HEK293 (cell line): ENCODE measurements at regions not wholly inside any gene's neighbourhood (a gene's known extent, or its start where the extent isn't known, plus 50 kb on each side); places are given as distances from the start of the nearest gene placed in this dataset.

Source experiments
- CTCF ChIA-PET: fragments of 350-600 bp; formaldehyde crosslinking; extraction: SDS; loops from one replicate; lab custom pipeline; 2021; ENCODE audit warnings: antibody characterized with exemption; lab: Yijun Ruan, JAX
- POLR2A ChIA-PET: fragments of 300-600 bp; formaldehyde crosslinking; extraction: SDS; loops from one replicate; lab custom pipeline; 2020; ENCODE audit warnings: antibody characterized with exemption, inconsistent platforms; lab: Yijun Ruan, JAX
- H3K27ac ChIP-seq: fragments of 200-500 bp; sonication (Bioruptor generic); 2 replicates; pipeline ENCODE4 v1.5.1; 2014; ENCODE audit warnings: low read depth, low read length, control low read depth, inconsistent platforms; ENCODE audit errors: extremely low read depth
- H3K36me3 ChIP-seq, 2 experiments: fragments of 200-500 bp in 1 of 2; sonication (Bioruptor generic) in 1 of 2; 1 replicate in 1 of 2; 2 replicates in 1 of 2; pipeline ENCODE4 v1.5.1; 2014 to 2017; ENCODE audit warnings: inconsistent platforms in 2 of 2, low read length in 2 of 2; ENCODE audit not compliant: control insufficient read depth in 2 of 2, insufficient read depth in 1 of 2
- H3K4me1 ChIP-seq: fragments of 200-500 bp; sonication (Bioruptor generic); 2 replicates; pipeline ENCODE4 v1.5.1; 2014; ENCODE audit warnings: mild to moderate bottlenecking, low read length, inconsistent platforms; ENCODE audit not compliant: control insufficient read depth, insufficient read depth
- H3K4me3 ChIP-seq: 2 replicates; pipeline ENCODE4 v1.5.1; 2011; ENCODE audit warnings: low read depth, mild to moderate bottlenecking, control low read depth, low read length, moderate library complexity
- H3K9me3 ChIP-seq: fragments of 200-500 bp; sonication (Bioruptor generic); 2 replicates; pipeline ENCODE4 v1.5.1; 2014; ENCODE audit warnings: low read depth, low read length, inconsistent platforms; ENCODE audit not compliant: control insufficient read depth, insufficient read depth
- AEBP2 ChIP-seq: fragments of 450-650 bp; formaldehyde crosslinking; IDR thresholded peaks from 2 replicates; pipeline ENCODE4 v1.5.1; 2016; ENCODE audit warnings: missing biosample characterization, missing genetic modification characterization, borderline replicate concordance
- EGR2 ChIP-seq: fragments of 450-650 bp; formaldehyde crosslinking; IDR thresholded peaks from 2 replicates; pipeline ENCODE4 v1.5.1; 2016; ENCODE audit warnings: low read depth, missing biosample characterization, missing genetic modification characterization
- ELK4 ChIP-seq: IDR thresholded peaks from 2 replicates; pipeline ENCODE4 v1.6.1; 2011; ENCODE audit warnings: mild to moderate bottlenecking, low read depth, low read length, borderline replicate concordance
- FEZF1 ChIP-seq: fragments of 450-650 bp; formaldehyde crosslinking; IDR thresholded peaks from 2 replicates; pipeline ENCODE4 v1.5.1; 2016; ENCODE audit warnings: missing biosample characterization, missing genetic modification characterization
- KLF17 ChIP-seq: fragments of 450-650 bp; formaldehyde crosslinking; IDR thresholded peaks from 2 replicates; pipeline ENCODE4 v1.5.1; 2016; ENCODE audit warnings: missing biosample characterization, missing genetic modification characterization
- MZF1 ChIP-seq: fragments of 450-650 bp; formaldehyde crosslinking; IDR thresholded peaks from 2 replicates; pipeline ENCODE4 v1.5.1; 2017; ENCODE audit warnings: missing biosample characterization, missing genetic modification characterization, borderline replicate concordance
- SALL2 ChIP-seq: fragments of 450-650 bp; formaldehyde crosslinking; IDR thresholded peaks from 2 replicates; pipeline ENCODE4 v1.5.0; 2017; ENCODE audit warnings: missing biosample characterization, mild to moderate bottlenecking, missing genetic modification characterization, borderline replicate concordance
- SP3 ChIP-seq: fragments of 450-650 bp; formaldehyde crosslinking; IDR thresholded peaks from 2 replicates; pipeline ENCODE4 v1.5.1; 2016; ENCODE audit warnings: missing biosample characterization, missing genetic modification characterization
- TSHZ1 ChIP-seq: fragments of 450-650 bp; formaldehyde crosslinking; IDR thresholded peaks from 2 replicates; pipeline ENCODE4 v1.5.1; 2016; ENCODE audit warnings: missing biosample characterization, missing genetic modification characterization, borderline replicate concordance
- YY1 ChIP-seq: fragments of 450-650 bp; formaldehyde crosslinking; IDR thresholded peaks from 2 replicates; pipeline ENCODE4 v1.5.1; 2018; ENCODE audit warnings: missing biosample characterization, missing genetic modification characterization
- YY2 ChIP-seq: fragments of 450-650 bp; formaldehyde crosslinking; IDR thresholded peaks from 2 replicates; pipeline ENCODE4 v1.5.1; 2016; ENCODE audit warnings: missing biosample characterization, missing genetic modification characterization
- ZFP37 ChIP-seq: fragments of 450-650 bp; formaldehyde crosslinking; IDR thresholded peaks from 2 replicates; pipeline ENCODE4 v1.5.1; 2016; ENCODE audit warnings: missing biosample characterization, missing genetic modification characterization
- ZNF2 ChIP-seq: fragments of 450-650 bp; formaldehyde crosslinking; IDR thresholded peaks from 2 replicates; pipeline ENCODE4 v1.5.1; 2016; ENCODE audit warnings: missing biosample characterization, missing genetic modification characterization
- ZNF26 ChIP-seq: fragments of 450-650 bp; formaldehyde crosslinking; IDR thresholded peaks from 2 replicates; pipeline ENCODE4 v1.5.1; 2016; ENCODE audit warnings: missing biosample characterization, missing genetic modification characterization
- ZNF37A ChIP-seq: fragments of 450-650 bp; IDR thresholded peaks from 2 replicates; pipeline ENCODE4 v1.5.1; 2018; ENCODE audit warnings: missing biosample characterization, missing genetic modification characterization
- ZNF423 ChIP-seq: fragments of 450-650 bp; formaldehyde crosslinking; IDR thresholded peaks from 2 replicates; pipeline ENCODE4 v1.5.1; 2016; ENCODE audit warnings: missing biosample characterization, missing genetic modification characterization
- ZNF501 ChIP-seq: fragments of 450-650 bp; formaldehyde crosslinking; IDR thresholded peaks from 2 replicates; pipeline ENCODE4 v1.5.1; 2016; ENCODE audit warnings: missing biosample characterization, missing genetic modification characterization
- ZNF521 ChIP-seq: fragments of 450-650 bp; formaldehyde crosslinking; IDR thresholded peaks from 2 replicates; pipeline ENCODE4 v1.5.1; 2017; ENCODE audit warnings: missing biosample characterization, mild to moderate bottlenecking, missing genetic modification characterization
- ZNF530 ChIP-seq: fragments of 450-650 bp; formaldehyde crosslinking; IDR thresholded peaks from 2 replicates; pipeline ENCODE4 v1.5.1; 2016; ENCODE audit warnings: low read depth, missing biosample characterization, missing genetic modification characterization
- ZNF555 ChIP-seq: fragments of 450-650 bp; formaldehyde crosslinking; conservative IDR thresholded peaks from 2 replicates; pipeline ENCODE4 v1.5.1; 2017; ENCODE audit warnings: missing biosample characterization, mild to moderate bottlenecking, missing genetic modification characterization, inconsistent platforms
- ZNF561 ChIP-seq: fragments of 450-650 bp; IDR thresholded peaks from 2 replicates; pipeline ENCODE4 v1.5.1; 2018; ENCODE audit warnings: missing biosample characterization, missing genetic modification characterization, borderline replicate concordance
- ZNF701 ChIP-seq: fragments of 450-650 bp; formaldehyde crosslinking; IDR thresholded peaks from 2 replicates; pipeline ENCODE4 v1.5.1; 2016; ENCODE audit warnings: missing biosample characterization, missing genetic modification characterization
- ZNF76 ChIP-seq: fragments of 450-650 bp; formaldehyde crosslinking; IDR thresholded peaks from 2 replicates; pipeline ENCODE4; 2016; ENCODE audit warnings: low read depth, missing biosample characterization, missing genetic modification characterization, borderline replicate concordance
- ZNF777 ChIP-seq: fragments of 450-650 bp; formaldehyde crosslinking; IDR thresholded peaks from 2 replicates; pipeline ENCODE4 v1.5.1; 2017; ENCODE audit warnings: missing biosample characterization, missing genetic modification characterization, borderline replicate concordance
- ZNF792 ChIP-seq: fragments of 450-650 bp; formaldehyde crosslinking; IDR thresholded peaks from 2 replicates; pipeline ENCODE4 v1.5.1; 2016; ENCODE audit warnings: missing biosample characterization, missing genetic modification characterization
- ZNF837 ChIP-seq: fragments of 450-650 bp; formaldehyde crosslinking; IDR thresholded peaks from 2 replicates; pipeline ENCODE4 v1.5.1; 2016; ENCODE audit warnings: missing biosample characterization, missing genetic modification characterization
- ZNF843 ChIP-seq: fragments of 450-650 bp; formaldehyde crosslinking; IDR thresholded peaks from 2 replicates; pipeline ENCODE4 v1.5.1; 2016; ENCODE audit warnings: missing biosample characterization, missing genetic modification characterization
- ZSCAN23 ChIP-seq: fragments of 450-650 bp; formaldehyde crosslinking; IDR thresholded peaks from 2 replicates; pipeline ENCODE4 v1.5.1; 2016; ENCODE audit warnings: missing biosample characterization, missing genetic modification characterization

DNA sequence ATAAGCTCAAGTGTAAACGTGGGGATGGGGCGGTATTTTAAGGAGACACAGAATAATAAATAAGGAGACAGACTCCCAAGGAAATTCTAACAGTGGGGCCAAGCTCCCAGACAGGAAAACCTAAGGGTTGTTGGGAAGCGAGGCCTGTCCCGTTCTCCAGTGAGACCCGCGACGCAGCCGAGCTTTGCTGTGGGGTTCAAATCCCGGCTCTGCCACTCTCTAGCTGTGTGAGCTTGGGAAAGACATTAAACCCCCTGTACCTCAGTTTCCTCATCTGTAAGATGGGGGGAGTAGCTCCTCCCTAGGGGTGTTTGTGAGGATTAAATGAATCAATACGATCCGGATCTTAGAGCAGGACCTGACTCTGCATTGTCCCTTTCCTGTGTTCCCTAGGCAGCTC lies 106.8 kb downstream of the TRIM29 start:
- POLR2A ChIA-PET = no interaction called here

DNA sequence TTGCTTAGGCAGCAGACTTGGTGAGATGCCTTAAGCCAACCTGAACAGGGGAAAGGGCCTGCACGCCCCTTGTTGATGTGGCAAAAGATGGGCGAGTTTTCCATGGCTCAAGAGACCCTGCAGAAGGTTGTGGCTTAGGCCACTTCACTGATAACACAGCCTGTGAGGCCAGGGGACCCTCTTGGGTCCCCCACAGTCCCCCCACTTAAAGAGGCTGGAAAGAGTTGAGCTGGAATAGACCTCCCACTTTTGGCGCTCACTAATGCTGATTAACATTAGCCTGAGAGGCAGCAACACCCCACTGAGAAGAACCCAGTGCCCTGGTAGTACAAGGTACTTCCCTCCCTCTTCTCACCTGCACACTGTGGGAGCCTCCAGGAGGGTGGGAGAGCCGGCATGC lies 107.5 kb downstream of the TRIM29 start:
- ChIA-PET POLR2A (no interaction called here), CTCF (no interaction called here)
- Histone ChIP-seq H3K36me3 (no peaks in the 10 kb centered on the region), H3K4me3 (no peak overlapping the region), H3K9me3 (no peaks in the 10 kb centered on the region), H3K4me1 (no peaks in the 10 kb centered on the region)
- TF ChIP-seq ZNF843 (tag by site-specific recombination) (no peak), ZSCAN23 (tag by site-specific recombination) (no peak), ELK4 (no peak), YY2 (no peak), TSHZ1 (tag by site-specific recombination) (no peak), ZNF2 (tag by site-specific recombination) (no peak), ZNF530 (no peak), YY1 (tag by site-specific recombination) (no peak), ZNF26 (tag by site-specific recombination) (no peak), ZNF837 (tag by site-specific recombination) (no peak), ZNF76 (tag by site-specific recombination) (no peak), KLF17 (no peak), ZFP37 (tag by site-specific recombination) (no peak), ZNF555 (tag by site-specific recombination) (no peak), SP3 (no peak), ZNF777 (tag by site-specific recombination) (no peak), ZNF521 (no peak), FEZF1 (no peak), AEBP2 (no peak)
- TF ChIP-seq, all 188 proteins: peak for 0
- H3K27ac ChIP-seq = no peak overlapping the region

More for the DNA sequence above, 106.8 kb downstream of the TRIM29 start:
- no peaks in the 10 kb centered on the region for H3K4me1 ChIP-seq
- no peaks in the 10 kb centered on the region for H3K9me3 ChIP-seq
- no peak overlapping the region for H3K4me3 ChIP-seq
- CTCF ChIA-PET = interaction anchor here (0.7 to 1.5 kb wide), 2 partner anchors 10 to 78 kb away, joined by 3 to 5 read pairs; no protein-coding TSS in a partner anchor
- no peak for TF ChIP-seq ZNF561
- no peak for TF ChIP-seq ZNF701 (tag by site-specific recombination)
- no peak for TF ChIP-seq MZF1 (tag by site-specific recombination)
- TF ChIP-seq ZNF555 (tag by site-specific recombination) = no peak
- no peak for TF ChIP-seq ZNF37A (tag by site-specific recombination)
- no peak for TF ChIP-seq ZNF792
- no peak for TF ChIP-seq ZNF423 (tag by site-specific recombination)
- TF ChIP-seq YY1 (tag by site-specific recombination) = no peak
- TF ChIP-seq EGR2 (tag by site-specific recombination) = no peak
- no peak for TF ChIP-seq ZNF501 (tag by site-specific recombination)
- no peak for TF ChIP-seq SALL2 (tag by site-specific recombination)
- TF ChIP-seq, all 188 proteins: peak for 0
- no peak overlapping the region for H3K27ac ChIP-seq
- H3K36me3 ChIP-seq = no peaks in the 10 kb centered on the region
